GM19239 (cell line): ENCODE measurements at regions not wholly inside any gene's neighbourhood (a gene's known extent, or its start where the extent isn't known, plus 50 kb on each side); places are given as distances from the start of the nearest gene placed in this dataset.
A peak's percentile ranks its signal among the peaks of the same experiment; 100 is the strongest.

ENCODE experiments used
- DNase-seq: peaks from one replicate; pipeline ENCODE4 v3.0.0; 2011; ENCODE audit warnings: low spot score; ENCODE audit not compliant: insufficient read length
- FAIRE-seq: peaks from 2 replicates; lab custom pipeline; 2011; peaks lifted over from hg19 to GRCh38; lab: Jason Lieb, UNC

GRCh38 chr13:78036841-78037240 lies 118.2 kb upstream of the EDNRB start:
- FAIRE-seq (no peak), DNase-seq (no peak)

- DNase-seq (no peak), FAIRE-seq (no peak)
These were observed 116.9 kb upstream of the EDNRB start for GRCh38 chr13:78035500-78035899.

GRCh38 chr13:78033509-78033908 lies 114.9 kb upstream of the EDNRB start:
- FAIRE-seq: no peak
- no peak for DNase-seq

GRCh38 chr13:78032132-78032531 lies 113.5 kb upstream of the EDNRB start:
- DNase-seq: no peak
- FAIRE-seq: no peak

- FAIRE-seq (no peak), DNase-seq (no peak)
These were observed 111.8 kb upstream of the EDNRB start for GRCh38 chr13:78030341-78030896.

GRCh38 chr13:78029901-78030300 lies 111.3 kb upstream of the EDNRB start:
- DNase-seq (no peak), FAIRE-seq (no peak)

GRCh38 chr13:78028960-78029359 lies 110.3 kb upstream of the EDNRB start:
- FAIRE-seq (no peak), DNase-seq (no peak)

- FAIRE-seq (no peak), DNase-seq (no peak)
These were observed 106.4 kb upstream of the EDNRB start for GRCh38 chr13:78024996-78025395.

- DNase-seq (peak; percentile 27), FAIRE-seq (peak; percentile 99)
These were observed 103.7 kb upstream of the EDNRB start for GRCh38 chr13:78022164-78022877.

GRCh38 chr13:78020861-78021260 lies 102.2 kb upstream of the EDNRB start:
- no peak for FAIRE-seq
- no peak for DNase-seq

- FAIRE-seq: no peak
- no peak for DNase-seq
These were observed 97.2 kb upstream of the EDNRB start for GRCh38 chr13:78015782-78016181.

GRCh38 chr13:78012046-78012445 lies 93.4 kb upstream of the EDNRB start:
- FAIRE-seq (no peak), DNase-seq (no peak)

- FAIRE-seq: no peak
- no peak for DNase-seq
These were observed 86.2 kb upstream of the EDNRB start for GRCh38 chr13:78004821-78005220.

GRCh38 chr13:77999746-78000145 lies 81.1 kb upstream of the EDNRB start:
- FAIRE-seq: no peak

GRCh38 chr13:77994166-77994565 lies 75.5 kb upstream of the EDNRB start:
- DNase-seq (no peak), FAIRE-seq (no peak)

More at GRCh38 chr13:77999746-78000145, 81.1 kb upstream of the EDNRB start:
- no peak for DNase-seq

GRCh38 chr13:77991003-77991402 lies 72.4 kb upstream of the EDNRB start:
- no peak for FAIRE-seq
- no peak for DNase-seq

GRCh38 chr13:77989281-77989680 lies 70.7 kb upstream of the EDNRB start:
- no peak for DNase-seq
- no peak for FAIRE-seq

GRCh38 chr13:77988355-77988754 lies 69.7 kb upstream of the EDNRB start:
- FAIRE-seq (no peak), DNase-seq (no peak)

- no peak for FAIRE-seq
- no peak for DNase-seq
These were observed 68.1 kb upstream of the EDNRB start for GRCh38 chr13:77986713-77987112.

- no peak for FAIRE-seq
These were observed 67.4 kb upstream of the EDNRB start for GRCh38 chr13:77985866-77986636.

GRCh38 chr13:77981281-77981881 lies 62.8 kb upstream of the EDNRB start:
- DNase-seq (no peak), FAIRE-seq (peak; percentile 8)

More at GRCh38 chr13:77985866-77986636, 67.4 kb upstream of the EDNRB start:
- DNase-seq: no peak
